ENCODE measurements at regions not wholly inside any gene's neighbourhood (a gene's known extent, or its start where the extent isn't known, plus 50 kb on each side); places are given as distances from the start of the nearest gene placed in this dataset.

- H3K27me3 ChIP-seq = no peaks in the 10 kb centered on the region
These were observed 251.6 kb downstream of the IRX2 start for GRCh38 chr5:2499917-2500316.

DNA sequence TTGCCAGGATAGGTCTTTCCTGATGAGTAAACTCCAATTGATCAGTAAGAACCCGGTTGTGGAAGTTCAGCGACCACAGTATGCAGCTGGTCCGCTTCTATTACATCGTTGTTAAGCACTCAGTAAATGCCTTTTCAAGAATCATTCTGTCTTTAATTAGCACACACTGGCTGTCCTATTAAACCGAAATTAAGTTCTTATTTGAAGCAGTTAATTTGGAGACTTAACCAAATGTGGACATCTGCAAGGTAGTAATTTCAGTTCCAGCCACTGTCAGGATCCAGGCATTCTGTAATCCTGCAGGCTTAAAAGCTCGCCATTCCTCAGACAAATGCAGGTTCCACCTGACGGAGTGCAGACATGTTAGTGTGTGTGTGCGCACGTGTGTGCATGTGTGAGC lies 254.6 kb downstream of the IRX2 start:
- no peaks in the 10 kb centered on the region for H3K27me3 ChIP-seq

More at GRCh38 chr5:2499917-2500316, 251.6 kb downstream of the IRX2 start:
- Histone ChIP-seq H3K27ac (no peak overlapping the region), H3K36me3 (no peaks in the 10 kb centered on the region), H3K9me3 (peaks cover 5% of the 10 kb centered on the region), H3K4me1 (no peaks in the 10 kb centered on the region), H3K4me3 (no peak overlapping the region)
- TF ChIP-seq CTCF (IDR thresholded peaks at IDR 0.05) = no peak
- DNase-seq = no peak
- intact Hi-C loops (cut with DNase I) = no loop called here
- no peak for ATAC-seq

DNA sequence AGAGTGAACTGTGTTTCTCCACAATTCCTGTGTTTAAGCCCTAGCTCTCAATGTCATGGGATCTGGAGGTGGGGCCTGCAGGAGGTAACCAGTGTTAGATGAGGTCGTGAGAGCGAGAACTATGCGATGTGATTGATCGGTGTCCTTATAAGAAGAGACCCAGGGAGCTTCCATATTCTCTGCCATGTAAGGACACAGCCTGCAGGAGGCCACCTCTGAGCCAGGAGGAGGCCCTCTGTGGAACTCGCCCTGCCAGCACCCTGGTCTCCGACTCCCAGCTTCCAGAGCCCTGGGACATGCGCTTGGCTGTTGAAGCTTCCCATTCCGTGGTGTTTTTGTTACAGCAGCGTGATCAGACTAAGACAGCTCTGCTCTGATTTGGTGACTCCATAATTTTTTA lies 255.4 kb downstream of the IRX2 start:
- no peak for DNase-seq
- no peak for ATAC-seq
- H3K27me3 ChIP-seq = no peaks in the 10 kb centered on the region
- H3K4me3 ChIP-seq = no peak overlapping the region
- intact Hi-C loops (cut with DNase I) = no loop called here
- peaks cover 5% of the 10 kb centered on the region for H3K9me3 ChIP-seq
- TF ChIP-seq CTCF (IDR thresholded peaks at IDR 0.05) = no peak
- H3K27ac ChIP-seq = no peak overlapping the region
- no peaks in the 10 kb centered on the region for H3K4me1 ChIP-seq
- no peaks in the 10 kb centered on the region for H3K36me3 ChIP-seq

More for the DNA sequence above, 254.6 kb downstream of the IRX2 start:
- Histone ChIP-seq H3K4me3 (no peak overlapping the region), H3K27ac (no peak overlapping the region), H3K4me1 (no peaks in the 10 kb centered on the region), H3K9me3 (peaks cover 5% of the 10 kb centered on the region), H3K36me3 (no peaks in the 10 kb centered on the region)
- intact Hi-C loops (cut with DNase I) = no loop called here
- DNase-seq (no peak), ATAC-seq (no peak)
- TF ChIP-seq CTCF (IDR thresholded peaks at IDR 0.05) = no peak

DNA sequence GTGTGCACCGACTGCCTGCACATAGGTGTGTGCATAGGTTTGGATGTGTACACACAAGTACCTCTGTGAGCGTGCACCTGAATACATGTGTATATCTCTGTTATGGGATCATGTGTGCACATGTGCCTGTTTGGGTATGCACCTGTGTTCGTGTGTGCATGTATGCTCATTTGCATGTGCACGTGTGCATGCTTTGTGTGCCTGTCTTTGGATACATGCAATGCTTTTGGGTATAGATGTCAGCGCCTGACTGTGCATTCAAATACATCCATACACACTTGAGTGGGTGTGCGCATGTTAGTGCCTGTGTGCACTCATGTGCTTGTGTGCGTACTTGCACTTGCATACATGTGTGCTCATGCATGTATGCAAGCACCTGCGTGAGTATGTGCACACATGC lies 258.1 kb downstream of the IRX2 start:
- Histone ChIP-seq H3K36me3 (no peaks in the 10 kb centered on the region), H3K27me3 (no peaks in the 10 kb centered on the region), H3K27ac (no peak overlapping the region), H3K4me1 (no peaks in the 10 kb centered on the region), H3K9me3 (no peaks in the 10 kb centered on the region), H3K4me3 (no peak overlapping the region)
- DNase-seq (no peak), ATAC-seq (peak; percentile 9)
- no peak for TF ChIP-seq CTCF (IDR thresholded peaks at IDR 0.05)
- intact Hi-C loops (cut with DNase I) = no loop called here

- TF ChIP-seq CTCF (IDR thresholded peaks at IDR 0.05) = no peak
- H3K27me3 ChIP-seq = no peaks in the 10 kb centered on the region
- H3K4me3 ChIP-seq = no peak overlapping the region
- intact Hi-C loops (cut with DNase I) = no loop called here
- no peaks in the 10 kb centered on the region for H3K4me1 ChIP-seq
- no peaks in the 10 kb centered on the region for H3K36me3 ChIP-seq
- no peaks in the 10 kb centered on the region for H3K9me3 ChIP-seq
- DNase-seq (no peak), ATAC-seq (no peak)
- H3K27ac ChIP-seq = no peak overlapping the region
These were observed 259.0 kb downstream of the IRX2 start for GRCh38 chr5:2492476-2492875.

DNA sequence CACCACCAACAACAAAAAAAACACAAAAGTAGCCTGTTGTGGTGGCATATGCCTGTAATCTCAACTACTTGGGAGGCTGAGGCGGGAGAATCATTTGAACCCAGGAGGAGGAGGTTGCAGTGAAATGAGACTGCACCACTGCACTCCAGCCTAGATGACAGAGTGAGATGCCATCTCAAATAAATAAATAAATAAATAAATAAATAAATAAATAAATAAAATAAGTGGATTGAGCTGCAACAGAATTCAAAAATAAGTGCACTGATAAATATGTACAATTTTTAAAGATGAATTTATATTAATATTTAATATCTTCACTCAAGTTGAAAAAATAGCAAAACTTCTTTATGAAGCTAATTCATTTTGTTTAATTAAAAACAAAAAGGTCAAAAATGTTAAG lies 259.6 kb downstream of the IRX2 start:
- ATAC-seq (no peak), DNase-seq (no peak)
- H3K27ac ChIP-seq = no peak overlapping the region
- H3K4me3 ChIP-seq = no peak overlapping the region
- H3K4me1 ChIP-seq = no peaks in the 10 kb centered on the region
- intact Hi-C loops (cut with DNase I) = no loop called here
- no peaks in the 10 kb centered on the region for H3K36me3 ChIP-seq
- no peaks in the 10 kb centered on the region for H3K9me3 ChIP-seq
- TF ChIP-seq CTCF (IDR thresholded peaks at IDR 0.05) = no peak
- H3K27me3 ChIP-seq = no peaks in the 10 kb centered on the region

Measured in upper lobe of right lung (tissue), 1 donor.